Astrocyte of the spinal cord (primary cell): ENCODE measurements at regions not wholly inside any gene's neighbourhood (a gene's known extent, or its start where the extent isn't known, plus 50 kb on each side); places are given as distances from the start of the nearest gene placed in this dataset.

Experiments used
- DNase-seq: peaks from one replicate; pipeline ENCODE4 v3.0.0; 2011; ENCODE audit warnings: low read depth, low spot score
- H3K4me3 ChIP-seq: 2 replicates; pipeline ENCODE4 v1.5.1; 2011; ENCODE audit warnings: low read depth, mild to moderate bottlenecking, low read length, moderate library complexity
- in situ Hi-C: cut with HindIII; loops from 2 replicates; pipeline ENCODE4 v1.10.0; 2017; ENCODE audit warnings: low sequenced_read_pairs
- TF ChIP-seq, protein P1 (sequence below): IDR thresholded peaks from 2 replicates; pipeline ENCODE4 v1.5.1; 2012; ENCODE audit warnings: low read depth, mild to moderate bottlenecking, low read length, inconsistent platforms

- TF ChIP-seq, protein P1, sequence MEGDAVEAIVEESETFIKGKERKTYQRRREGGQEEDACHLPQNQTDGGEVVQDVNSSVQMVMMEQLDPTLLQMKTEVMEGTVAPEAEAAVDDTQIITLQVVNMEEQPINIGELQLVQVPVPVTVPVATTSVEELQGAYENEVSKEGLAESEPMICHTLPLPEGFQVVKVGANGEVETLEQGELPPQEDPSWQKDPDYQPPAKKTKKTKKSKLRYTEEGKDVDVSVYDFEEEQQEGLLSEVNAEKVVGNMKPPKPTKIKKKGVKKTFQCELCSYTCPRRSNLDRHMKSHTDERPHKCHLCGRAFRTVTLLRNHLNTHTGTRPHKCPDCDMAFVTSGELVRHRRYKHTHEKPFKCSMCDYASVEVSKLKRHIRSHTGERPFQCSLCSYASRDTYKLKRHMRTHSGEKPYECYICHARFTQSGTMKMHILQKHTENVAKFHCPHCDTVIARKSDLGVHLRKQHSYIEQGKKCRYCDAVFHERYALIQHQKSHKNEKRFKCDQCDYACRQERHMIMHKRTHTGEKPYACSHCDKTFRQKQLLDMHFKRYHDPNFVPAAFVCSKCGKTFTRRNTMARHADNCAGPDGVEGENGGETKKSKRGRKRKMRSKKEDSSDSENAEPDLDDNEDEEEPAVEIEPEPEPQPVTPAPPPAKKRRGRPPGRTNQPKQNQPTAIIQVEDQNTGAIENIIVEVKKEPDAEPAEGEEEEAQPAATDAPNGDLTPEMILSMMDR: no peak
- no peak overlapping the region for H3K4me3 ChIP-seq
- in situ Hi-C loops: no loop called here
- peak; percentile 35 for DNase-seq
Observed at GRCh38 chr15:58292751-58293175, 139.0 kb upstream of the LIPC start.

GRCh38 chr15:58293622-58294550, 137.9 kb upstream of the LIPC start:
- H3K4me3 ChIP-seq: no peak overlapping the region
- TF ChIP-seq, protein P1: no peak

GRCh38 chr15:58294681-58295254, 137.0 kb upstream of the LIPC start:
- in situ Hi-C loops: no loop called here
- DNase-seq: no peak

More at GRCh38 chr15:58293622-58294550, 137.9 kb upstream of the LIPC start:
- DNase-seq: no peak
- in situ Hi-C loops: no loop called here

GRCh38 chr15:58295637-58296215, 136.1 kb upstream of the LIPC start:
- H3K4me3 ChIP-seq: no peak overlapping the region
- TF ChIP-seq, protein P1: no peak
- in situ Hi-C loops: no loop called here
- DNase-seq: no peak

More at GRCh38 chr15:58294681-58295254, 137.0 kb upstream of the LIPC start:
- no peak overlapping the region for H3K4me3 ChIP-seq
- TF ChIP-seq, protein P1: no peak

- in situ Hi-C loops: no loop called here
- no peak overlapping the region for H3K4me3 ChIP-seq
- DNase-seq: no peak
- TF ChIP-seq, protein P1: no peak
Observed at GRCh38 chr15:58296276-58296675, 135.5 kb upstream of the LIPC start.

DNA sequence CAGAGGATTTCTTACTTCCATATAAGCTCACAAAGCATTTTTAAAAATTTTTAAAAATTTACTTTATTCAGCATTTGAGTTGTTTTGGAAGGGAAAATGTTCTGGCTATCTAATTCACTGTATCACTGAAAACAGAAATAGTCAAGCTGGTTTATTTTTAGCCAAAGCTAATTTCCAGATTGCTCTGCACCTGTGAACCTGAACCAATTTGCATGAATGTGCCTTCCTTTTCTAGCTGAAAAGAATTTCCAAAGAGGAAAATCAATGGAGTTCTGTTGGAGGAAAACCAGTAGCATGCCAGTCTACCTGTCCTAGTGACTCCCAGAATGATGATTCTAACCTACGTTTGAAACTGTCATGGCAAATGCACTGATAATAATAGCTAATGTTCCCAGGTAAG, 134.2 kb upstream of the LIPC start:
- in situ Hi-C loops: no loop called here
- TF ChIP-seq, protein P1: no peak
- no peak for DNase-seq
- H3K4me3 ChIP-seq: no peak overlapping the region
